GM12878 (cell line): ENCODE measurements at regions not wholly inside any gene's neighbourhood (a gene's known extent, or its start where the extent isn't known, plus 50 kb on each side); places are given as distances from the start of the nearest gene placed in this dataset.

Source experiments
- CHD2 ChIP-seq: IDR thresholded peaks from 2 replicates; pipeline ENCODE4 v1.6.1; 2011; ENCODE audit warnings: low read depth, low read length, improper control_type of control experiment, borderline replicate concordance
- CTCF ChIP-seq, 3 experiments: IDR thresholded peaks in 2 of 3; conservative IDR thresholded peaks in 1 of 3; 2 replicates each; pipeline ENCODE4 v1.5.1; 2011; ENCODE audit warnings: low read depth in 3 of 3, low read length in 3 of 3, mild to moderate bottlenecking in 3 of 3, control low read depth in 2 of 3, moderate library complexity in 2 of 3, inconsistent platforms in 1 of 3, mixed read lengths in 1 of 3; ENCODE audit not compliant: control insufficient read depth in 2 of 3, insufficient read depth in 1 of 3; ENCODE audit errors: extremely low read depth in 1 of 3
- REST ChIP-seq: IDR thresholded peaks from 2 replicates; pipeline ENCODE4 v1.6.1; 2012; ENCODE audit warnings: mild to moderate bottlenecking, low read depth, low read length
- SIX5 ChIP-seq: IDR thresholded peaks from 2 replicates; pipeline ENCODE4 v1.6.1; 2011; ENCODE audit warnings: mild to moderate bottlenecking, low read depth, low read length, moderate library complexity; ENCODE audit not compliant: severe bottlenecking

- TF ChIP-seq REST (no peak), SIX5 (no peak), CTCF (IDR thresholded peaks at IDR 0.05 in 2 of 3, conservative IDR thresholded peaks at IDR 0.05 in 1 of 3; ENCODE audit: control insufficient read depth in 2 of 3, extremely low read depth in 1 of 3, insufficient read depth in 1 of 3, low read depth in 3 of 3, low read length in 3 of 3) (no peak), CHD2 (no peak)
Measured at GRCh38 chr18:50469380-50469781, 90.5 kb upstream of the MAPK4 start.
